ENCODE measurements at regions not wholly inside any gene's neighbourhood (a gene's known extent, or its start where the extent isn't known, plus 50 kb on each side); places are given as distances from the start of the nearest gene placed in this dataset.

GRCh38 chr6:14951704-14952103 lies 294.2 kb upstream of the JARID2 start:
- no peak for TF ChIP-seq EZH2phosphoT487 (IDR thresholded peaks at IDR 0.05; ENCODE audit: low read depth, severe bottlenecking, unreplicated experiment)
- no peak for TF ChIP-seq EZH2 (IDR thresholded peaks at IDR 0.05; ENCODE audit: borderline replicate concordance)
- no peak for TF ChIP-seq CTCF (IDR thresholded peaks at IDR 0.05; ENCODE audit: poor library complexity)
- WGBS (ENCODE audit: low lambda C conversion rate, missing lambda C conversion rate), result 0% methylated on average over 1 of the region's 1 CpG

GRCh38 chr6:14953836-14954235 lies 292.0 kb upstream of the JARID2 start:
- DNase-seq (ENCODE audit: low spot score), result no peak
- Histone ChIP-seq H3K9me3 (ENCODE audit: low read depth) (no peaks in the 10 kb centered on the region), H3K27me3 (no peaks in the 10 kb centered on the region), H3K9me2 (replicated peaks; ENCODE audit: insufficient read depth) (no peaks in the 10 kb centered on the region), H3K27ac (no peak overlapping the region), H3K4me1 (ENCODE audit: insufficient read depth) (no peaks in the 10 kb centered on the region), H2AFZ (no peak overlapping the region), H4K20me1 (ENCODE audit: insufficient read depth, poor library complexity, severe bottlenecking) (no peaks in the 10 kb centered on the region), H3K36me3 (replicated peaks; ENCODE audit: insufficient read depth, low read depth) (no peaks in the 10 kb centered on the region), H3K4me2 (no peak overlapping the region), H3K79me2 (no peaks in the 10 kb centered on the region), H3K4me3 (no peak overlapping the region)
- WGBS (ENCODE audit: low lambda C conversion rate, missing lambda C conversion rate), result 95% methylated on average over 6 of the region's 6 CpGs
- TF ChIP-seq EZH2phosphoT487 (IDR thresholded peaks at IDR 0.05; ENCODE audit: low read depth, severe bottlenecking, unreplicated experiment), result no peak
- no peak for TF ChIP-seq EZH2 (IDR thresholded peaks at IDR 0.05; ENCODE audit: borderline replicate concordance)
- TF ChIP-seq CTCF (IDR thresholded peaks at IDR 0.05; ENCODE audit: poor library complexity), result no peak

More at GRCh38 chr6:14951704-14952103, 294.2 kb upstream of the JARID2 start:
- Histone ChIP-seq H3K9me3 (ENCODE audit: low read depth) (no peaks in the 10 kb centered on the region), H3K27ac (no peak overlapping the region), H3K4me3 (no peak overlapping the region), H3K36me3 (replicated peaks; ENCODE audit: insufficient read depth, low read depth) (no peaks in the 10 kb centered on the region), H2AFZ (no peak overlapping the region), H4K20me1 (ENCODE audit: insufficient read depth, poor library complexity, severe bottlenecking) (no peaks in the 10 kb centered on the region), H3K9me2 (replicated peaks; ENCODE audit: insufficient read depth) (no peaks in the 10 kb centered on the region), H3K27me3 (no peaks in the 10 kb centered on the region), H3K4me1 (ENCODE audit: insufficient read depth) (no peaks in the 10 kb centered on the region), H3K79me2 (no peaks in the 10 kb centered on the region), H3K4me2 (no peak overlapping the region)
- no peak for DNase-seq (ENCODE audit: low spot score)

GRCh38 chr6:14957355-14958059 lies 288.4 kb upstream of the JARID2 start:
- Histone ChIP-seq H3K9me3 (ENCODE audit: low read depth) (no peaks in the 10 kb centered on the region), H3K36me3 (replicated peaks; ENCODE audit: insufficient read depth, low read depth) (no peaks in the 10 kb centered on the region), H3K4me1 (ENCODE audit: insufficient read depth) (no peaks in the 10 kb centered on the region), H3K79me2 (no peaks in the 10 kb centered on the region), H4K20me1 (ENCODE audit: insufficient read depth, poor library complexity, severe bottlenecking) (no peaks in the 10 kb centered on the region), H2AFZ (no peak overlapping the region), H3K27ac (no peak overlapping the region), H3K9me2 (replicated peaks; ENCODE audit: insufficient read depth) (no peaks in the 10 kb centered on the region), H3K4me2 (no peak overlapping the region), H3K27me3 (no peaks in the 10 kb centered on the region), H3K4me3 (no peak overlapping the region)
- TF ChIP-seq EZH2 (IDR thresholded peaks at IDR 0.05; ENCODE audit: borderline replicate concordance) (no peak), EZH2phosphoT487 (IDR thresholded peaks at IDR 0.05; ENCODE audit: low read depth, severe bottlenecking, unreplicated experiment) (no peak), CTCF (IDR thresholded peaks at IDR 0.05; ENCODE audit: poor library complexity) (no peak)
- WGBS (ENCODE audit: low lambda C conversion rate, missing lambda C conversion rate), result 62% methylated on average over 7 of the region's 7 CpGs
- no peak for DNase-seq (ENCODE audit: low spot score)
